ENCODE measurements at regions not wholly inside any gene's neighbourhood (a gene's known extent, or its start where the extent isn't known, plus 50 kb on each side); places are given as distances from the start of the nearest gene placed in this dataset.
A peak's percentile ranks its signal among the peaks of the same experiment; 100 is the strongest.
"Not testable (repeated sequence)": the region's sequence is repeated elsewhere in the genome, so short reads cannot be mapped to it uniquely, and the experiment has no call there.

DNA sequence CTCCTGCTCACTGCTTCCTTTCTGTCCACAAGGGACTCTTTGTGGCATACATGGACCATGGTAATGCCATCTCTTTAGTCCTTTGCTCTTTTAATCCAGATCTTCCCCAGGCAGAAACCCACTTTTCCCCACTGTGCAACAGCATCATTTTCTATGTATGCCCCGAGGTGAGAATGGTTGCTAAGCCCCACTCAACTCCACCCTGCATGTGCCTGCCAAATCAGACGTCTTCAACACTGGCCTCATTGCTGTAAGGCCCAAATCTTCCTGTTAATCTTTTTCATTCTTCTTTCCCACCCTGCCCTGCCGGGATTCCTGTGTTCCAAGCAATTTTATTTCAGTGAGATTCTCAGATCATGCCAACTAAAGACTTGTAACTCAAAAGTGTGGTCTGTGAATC, 328.4 kb downstream of the PAX3 start:
- ChIA-PET CTCF (no interaction called here), POLR2A (no interaction called here)
- H3K27me3 Mint-ChIP-seq = peaks cover 2% of the 10 kb centered on the region
- no peak overlapping the region for H3K27ac Mint-ChIP-seq
- no peak for DNase-seq
- H3K4me1 Mint-ChIP-seq = no peaks in the 10 kb centered on the region
- H3K4me3 Mint-ChIP-seq = no peak overlapping the region
- H3K9me3 Mint-ChIP-seq = no peaks in the 10 kb centered on the region
- H3K36me3 Mint-ChIP-seq (ENCODE audit: low read depth) = no peaks in the 10 kb centered on the region

GRCh38 chr2:221969830-221970144, 329.0 kb downstream of the PAX3 start:
- DNase-seq = no peak
- peaks cover 2% of the 10 kb centered on the region for H3K27me3 Mint-ChIP-seq
- ChIA-PET POLR2A (no interaction called here), CTCF (no interaction called here)
- no peak overlapping the region for H3K27ac Mint-ChIP-seq
- H3K4me3 Mint-ChIP-seq = no peak overlapping the region
- no peaks in the 10 kb centered on the region for H3K36me3 Mint-ChIP-seq (ENCODE audit: low read depth)
- no peaks in the 10 kb centered on the region for H3K4me1 Mint-ChIP-seq
- no peaks in the 10 kb centered on the region for H3K9me3 Mint-ChIP-seq

DNA sequence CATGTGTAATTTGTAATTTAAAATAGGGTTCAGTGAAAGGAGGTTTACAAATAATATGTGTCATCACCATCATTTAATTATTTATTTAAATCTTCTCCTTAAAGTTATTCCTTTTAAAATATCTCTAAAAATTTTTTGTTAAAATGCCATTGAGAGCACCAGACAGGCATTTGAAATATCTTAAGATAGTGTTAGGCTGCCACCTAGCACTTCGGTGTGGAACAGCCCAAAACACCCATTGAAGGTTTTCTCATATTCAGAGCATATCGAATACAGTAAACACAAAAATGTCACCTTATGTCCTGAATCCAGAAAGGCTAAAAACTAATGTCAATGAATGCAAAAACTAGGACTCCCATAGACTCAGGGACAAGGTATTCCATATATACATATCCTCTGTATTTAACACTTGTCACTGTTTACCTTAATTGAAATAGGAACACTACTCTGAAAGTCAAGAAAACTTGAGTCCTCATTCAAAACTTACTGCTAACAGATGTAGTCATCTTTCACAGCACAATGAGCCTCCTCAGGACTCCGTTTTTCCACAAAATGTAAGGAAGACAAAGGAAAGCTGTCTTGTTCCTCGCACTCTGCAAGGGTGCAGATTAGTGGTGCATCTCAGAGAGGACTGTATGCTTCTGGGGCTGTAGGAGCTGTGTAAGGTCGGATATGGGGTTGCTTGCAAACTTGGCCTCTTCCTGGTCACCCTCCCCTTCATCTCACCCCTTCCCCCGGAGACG, 329.5 kb downstream of the PAX3 start:
- H3K9me3 Mint-ChIP-seq = no peaks in the 10 kb centered on the region
- H3K4me1 Mint-ChIP-seq = no peaks in the 10 kb centered on the region
- H3K36me3 Mint-ChIP-seq (ENCODE audit: low read depth) = no peaks in the 10 kb centered on the region
- ChIA-PET POLR2A (no interaction called here), CTCF (no interaction called here)
- peaks cover 2% of the 10 kb centered on the region for H3K27me3 Mint-ChIP-seq
- peak; percentile 11 for DNase-seq
- H3K27ac Mint-ChIP-seq = no peak overlapping the region
- no peak overlapping the region for H3K4me3 Mint-ChIP-seq

GRCh38 chr2:221962186-221962585, 336.6 kb downstream of the PAX3 start:
- Mint-ChIP-seq H3K27me3 (no peaks in the 10 kb centered on the region), H3K9me3 (no peaks in the 10 kb centered on the region), H3K4me3 (no peak overlapping the region), H3K27ac (no peak overlapping the region), H3K4me1 (no peaks in the 10 kb centered on the region), H3K36me3 (ENCODE audit: low read depth) (no peaks in the 10 kb centered on the region)
- ChIA-PET POLR2A (no interaction called here), CTCF (no interaction called here)
- no peak for DNase-seq

DNA sequence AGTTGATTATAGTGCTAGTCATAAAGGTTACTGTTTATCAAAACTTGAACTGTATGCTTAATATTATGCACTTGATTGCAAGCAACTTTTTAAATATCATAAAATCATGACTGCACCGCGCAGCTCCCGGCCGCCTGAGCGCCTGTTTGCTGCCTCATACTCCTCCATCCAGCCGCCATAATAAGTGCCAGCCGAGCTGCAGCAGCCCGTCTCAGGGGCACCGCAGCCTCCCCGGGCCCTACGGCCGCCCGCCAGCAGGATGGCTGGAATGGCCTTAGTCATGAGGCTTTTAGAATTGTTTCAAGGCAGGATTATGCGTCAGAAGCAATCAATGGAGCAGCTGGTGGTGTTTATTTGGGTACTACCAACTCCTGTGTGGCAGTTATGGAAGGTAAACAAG, 337.2 kb downstream of the PAX3 start:
- H3K27me3 Mint-ChIP-seq = no peaks in the 10 kb centered on the region
- CTCF ChIA-PET = no interaction called here

GRCh38 chr2:221958224-221958623, 340.6 kb downstream of the PAX3 start:
- Mint-ChIP-seq H3K27me3 (no peaks in the 10 kb centered on the region), H3K4me1 (no peaks in the 10 kb centered on the region), H3K4me3 (no peak overlapping the region), H3K36me3 (ENCODE audit: low read depth) (no peaks in the 10 kb centered on the region), H3K9me3 (no peaks in the 10 kb centered on the region), H3K27ac (no peak overlapping the region)
- POLR2A ChIA-PET = no interaction called here
- CTCF ChIA-PET = no interaction called here
- DNase-seq = no peak

More for the DNA sequence above, 337.2 kb downstream of the PAX3 start:
- Mint-ChIP-seq H3K4me3 (no peak overlapping the region), H3K9me3 (no peaks in the 10 kb centered on the region), H3K27ac (no peak overlapping the region), H3K4me1 (no peaks in the 10 kb centered on the region), H3K36me3 (ENCODE audit: low read depth) (no peaks in the 10 kb centered on the region)
- no peak for DNase-seq
- POLR2A ChIA-PET = no interaction called here

DNA sequence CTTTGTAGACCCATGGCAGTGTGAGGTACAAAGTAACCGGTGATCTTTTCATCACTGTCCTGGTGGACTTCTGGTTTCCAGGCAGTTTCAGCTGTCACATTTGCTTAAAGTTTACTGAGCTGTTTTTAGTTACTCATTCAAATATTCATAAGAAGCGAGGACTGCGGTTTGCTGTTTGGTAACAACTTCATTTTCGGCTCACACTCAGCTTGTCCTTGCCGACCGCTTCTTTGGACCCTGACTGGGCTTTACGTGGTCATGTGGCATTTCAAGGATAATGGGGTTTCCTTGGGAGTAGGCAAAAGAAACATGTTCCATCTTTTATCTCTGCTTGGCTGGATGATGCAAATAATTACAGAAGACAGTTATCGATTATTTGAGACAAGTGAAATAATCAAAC, 350.7 kb downstream of the PAX3 start:
- POLR2A ChIA-PET = no interaction called here
- H3K4me3 Mint-ChIP-seq = no peak overlapping the region
- H3K27me3 Mint-ChIP-seq = no peaks in the 10 kb centered on the region
- H3K27ac Mint-ChIP-seq = no peak overlapping the region
- H3K4me1 Mint-ChIP-seq = no peaks in the 10 kb centered on the region
- no peaks in the 10 kb centered on the region for H3K36me3 Mint-ChIP-seq (ENCODE audit: low read depth)
- CTCF ChIA-PET = no interaction called here
- no peak for DNase-seq
- no peaks in the 10 kb centered on the region for H3K9me3 Mint-ChIP-seq

DNA sequence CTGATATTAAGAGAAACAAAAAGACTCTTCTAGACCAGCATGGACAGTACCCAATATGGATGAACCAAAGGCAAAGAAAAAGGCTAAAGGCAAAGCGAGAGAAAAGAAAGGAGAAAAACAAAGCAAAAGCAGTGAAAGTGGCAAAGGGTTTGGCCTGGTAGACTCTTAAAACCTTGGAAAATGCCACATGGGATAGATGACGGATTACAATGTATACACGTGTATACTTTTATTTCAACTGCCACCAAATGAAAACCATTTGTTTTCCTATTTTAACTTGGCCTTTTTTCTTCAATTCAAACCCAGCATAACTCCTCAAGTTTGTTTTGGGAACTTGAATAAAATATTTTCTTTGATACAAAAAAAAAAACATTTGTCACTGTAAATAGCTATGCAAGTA, 354.3 kb downstream of the PAX3 start:
- H3K4me3 Mint-ChIP-seq; POLR2A ChIA-PET; H3K27me3 Mint-ChIP-seq; DNase-seq; H3K4me1 Mint-ChIP-seq; H3K9me3 Mint-ChIP-seq; H3K27ac Mint-ChIP-seq; CTCF ChIA-PET; H3K36me3 Mint-ChIP-seq (ENCODE audit: low read depth): not testable (repeated sequence)

- Mint-ChIP-seq H3K36me3 (ENCODE audit: low read depth) (no peaks in the 10 kb centered on the region), H3K4me1 (no peaks in the 10 kb centered on the region), H3K27ac (no peak overlapping the region), H3K4me3 (no peak overlapping the region), H3K9me3 (no peaks in the 10 kb centered on the region), H3K27me3 (no peaks in the 10 kb centered on the region)
- DNase-seq = no peak
- ChIA-PET CTCF (no interaction called here), POLR2A (no interaction called here)
These were observed 355.6 kb downstream of the PAX3 start for GRCh38 chr2:221943076-221943810.

DNA sequence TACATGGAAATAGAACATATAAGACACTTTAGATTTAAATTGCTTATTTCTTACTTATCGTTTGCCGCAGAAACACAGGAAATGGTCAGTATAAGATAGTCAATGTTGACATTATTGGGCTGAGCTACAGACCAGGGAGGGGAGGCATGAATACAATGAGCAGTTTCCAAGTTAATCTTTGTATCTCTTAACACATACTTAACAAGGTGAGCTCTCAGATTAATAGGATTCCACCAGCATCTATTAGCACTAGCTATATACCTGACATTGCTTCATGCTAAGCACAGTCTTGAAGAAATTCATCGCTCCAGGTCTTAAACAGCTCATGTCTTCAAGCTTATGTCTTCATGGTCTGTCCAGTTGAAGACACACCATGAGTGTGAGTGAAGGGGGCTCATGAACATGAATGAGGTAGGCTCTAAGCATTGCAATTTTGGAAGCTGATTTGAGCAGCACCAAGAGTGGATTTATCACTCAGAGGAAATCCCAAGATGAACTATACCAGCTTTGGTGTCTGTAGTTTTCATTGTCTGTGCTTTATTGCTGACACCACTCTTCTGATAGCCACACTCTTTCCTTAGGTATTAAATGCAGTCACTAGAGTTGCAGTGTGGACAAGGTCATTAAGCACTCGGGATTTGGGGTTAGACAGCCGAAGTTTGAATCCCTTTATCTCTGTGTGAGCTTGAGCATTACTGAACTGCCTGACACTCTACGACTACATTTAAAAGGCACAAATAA, 359.3 kb upstream of the EPHA4 start:
- POLR2A ChIA-PET = no interaction called here
- CTCF ChIA-PET = no interaction called here
- Mint-ChIP-seq H3K27ac (no peak overlapping the region), H3K9me3 (no peaks in the 10 kb centered on the region), H3K4me1 (no peaks in the 10 kb centered on the region), H3K4me3 (no peak overlapping the region), H3K27me3 (no peaks in the 10 kb centered on the region), H3K36me3 (ENCODE audit: low read depth) (no peaks in the 10 kb centered on the region)
- no peak for DNase-seq

DNA sequence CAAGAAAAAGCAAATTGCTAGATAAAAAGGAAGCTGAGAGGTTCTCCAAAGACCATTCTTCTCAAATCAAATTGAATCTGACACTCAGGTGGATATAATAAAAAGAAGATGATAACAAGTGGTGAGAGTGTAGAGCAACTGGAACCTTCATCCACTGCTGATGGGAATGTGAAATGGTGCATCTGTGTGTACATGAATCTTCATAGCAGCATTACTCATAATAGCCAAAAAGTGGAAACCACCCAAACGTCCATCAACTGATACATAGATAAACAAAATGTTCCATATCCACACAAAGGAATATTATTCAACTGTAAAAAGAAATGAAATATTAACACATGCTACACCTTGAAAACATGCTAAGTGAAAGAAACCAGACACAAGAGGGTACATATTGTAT, 357.2 kb upstream of the EPHA4 start:
- ChIA-PET CTCF (no interaction called here), POLR2A (no interaction called here)
- no peaks in the 10 kb centered on the region for H3K4me1 Mint-ChIP-seq
- no peaks in the 10 kb centered on the region for H3K36me3 Mint-ChIP-seq (ENCODE audit: low read depth)
- H3K4me3 Mint-ChIP-seq = no peak overlapping the region
- no peaks in the 10 kb centered on the region for H3K27me3 Mint-ChIP-seq
- no peak for DNase-seq
- H3K9me3 Mint-ChIP-seq = no peaks in the 10 kb centered on the region
- no peak overlapping the region for H3K27ac Mint-ChIP-seq

DNA sequence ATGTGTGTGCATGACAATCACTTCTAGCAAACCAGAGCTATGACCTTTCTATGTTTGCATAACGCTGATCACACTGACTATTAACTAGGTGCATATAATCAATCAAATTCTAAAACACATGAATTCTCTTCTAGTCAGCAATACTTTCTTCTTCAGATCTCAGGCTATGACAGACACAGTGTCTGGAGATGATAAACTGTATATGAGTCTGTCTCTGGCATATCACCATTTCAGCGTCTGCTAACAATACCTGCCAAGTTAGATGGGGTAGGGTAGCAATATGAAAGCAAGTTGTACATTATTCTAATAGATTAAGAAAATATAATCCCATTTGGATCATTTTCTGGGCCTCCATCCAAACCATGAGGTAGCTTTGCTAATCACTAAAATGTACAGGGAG, 354.2 kb upstream of the EPHA4 start:
- no peaks in the 10 kb centered on the region for H3K4me1 Mint-ChIP-seq
- no peaks in the 10 kb centered on the region for H3K27me3 Mint-ChIP-seq
- no peaks in the 10 kb centered on the region for H3K36me3 Mint-ChIP-seq (ENCODE audit: low read depth)
- no peak for DNase-seq
- no peaks in the 10 kb centered on the region for H3K9me3 Mint-ChIP-seq
- no peak overlapping the region for H3K4me3 Mint-ChIP-seq
- ChIA-PET CTCF (no interaction called here), POLR2A (interaction anchor here (0.6 kb wide), 1 partner anchor 12 kb away, joined by 3 read pairs; no protein-coding TSS in a partner anchor)
- no peak overlapping the region for H3K27ac Mint-ChIP-seq

DNA sequence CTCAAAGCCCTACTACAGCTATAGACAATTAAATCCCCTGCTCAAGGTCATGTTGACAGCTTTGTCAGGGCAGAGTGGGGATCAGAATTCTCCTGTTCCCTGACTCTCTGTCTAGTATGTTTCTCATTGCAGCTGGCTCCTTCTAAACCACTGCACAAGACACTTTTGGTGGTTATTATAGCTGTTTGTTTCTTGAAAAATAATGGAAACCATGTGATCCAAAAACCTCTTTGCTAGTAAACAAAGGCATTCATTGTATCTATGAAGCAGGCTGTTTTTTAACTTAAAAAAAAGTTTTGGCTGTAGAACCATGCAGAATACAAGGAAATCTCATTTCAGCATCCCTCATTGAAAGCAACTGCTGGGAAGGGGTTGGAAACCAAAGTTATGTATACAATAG, 352.5 kb upstream of the EPHA4 start:
- no peak overlapping the region for H3K27ac Mint-ChIP-seq
- no peaks in the 10 kb centered on the region for H3K27me3 Mint-ChIP-seq
- POLR2A ChIA-PET = no interaction called here
- H3K9me3 Mint-ChIP-seq = no peaks in the 10 kb centered on the region
- no peaks in the 10 kb centered on the region for H3K36me3 Mint-ChIP-seq (ENCODE audit: low read depth)
- CTCF ChIA-PET = no interaction called here
- H3K4me3 Mint-ChIP-seq = no peak overlapping the region
- no peak for DNase-seq
- no peaks in the 10 kb centered on the region for H3K4me1 Mint-ChIP-seq

- H3K36me3 Mint-ChIP-seq (ENCODE audit: low read depth) = no peaks in the 10 kb centered on the region
- CTCF ChIA-PET = interaction anchor here (0.6 kb wide), 1 partner anchor 489 kb away, joined by 4 read pairs; no protein-coding TSS in a partner anchor
These were observed 343.8 kb upstream of the EPHA4 start for GRCh38 chr2:221915926-221916325.

More at GRCh38 chr2:221915926-221916325, 343.8 kb upstream of the EPHA4 start:
- DNase-seq = no peak
- POLR2A ChIA-PET = no interaction called here
- Mint-ChIP-seq H3K27ac (no peak overlapping the region), H3K9me3 (no peaks in the 10 kb centered on the region), H3K4me1 (no peaks in the 10 kb centered on the region), H3K27me3 (no peaks in the 10 kb centered on the region), H3K4me3 (no peak overlapping the region)

Data from activated CD4-positive, alpha-beta T cell treated with anti-CD3 and anti-CD28 coated beads, Interleukin-2, amount 10 ng/mL, durations not matched to agents 7 days and 5 days (primary cell).